Activated naive CD4-positive, alpha-beta T cell treated with anti-CD3 and anti-CD28 coated beads, Interleukin-2, amount 50 U/mL, for 24 hours (primary cell): ENCODE measurements at regions not wholly inside any gene's neighbourhood (a gene's known extent, or its start where the extent isn't known, plus 50 kb on each side); places are given as distances from the start of the nearest gene placed in this dataset.

Experiments used
- H3K27ac Mint-ChIP-seq: one replicate; pipeline ENCODE4 v1.8.0; 2021; ENCODE audit warnings: mild to moderate bottlenecking, mixed read lengths
- H3K27me3 Mint-ChIP-seq: one replicate; pipeline ENCODE4 v1.8.0; 2021; ENCODE audit warnings: mixed read lengths
- H3K36me3 Mint-ChIP-seq: one replicate; pipeline ENCODE4 v1.8.0; 2021; ENCODE audit warnings: mixed read lengths
- H3K4me1 Mint-ChIP-seq: one replicate; pipeline ENCODE4 v1.8.0; 2021; ENCODE audit warnings: mixed read lengths
- H3K4me3 Mint-ChIP-seq: one replicate; pipeline ENCODE4 v1.8.0; 2021; ENCODE audit warnings: mild to moderate bottlenecking, mixed read lengths
- H3K9me3 Mint-ChIP-seq: one replicate; pipeline ENCODE4 v1.8.0; 2021; ENCODE audit warnings: mixed read lengths

- H3K27ac Mint-ChIP-seq: no peak overlapping the region
Observed at GRCh38 chr4:22031423-22031822, 82.9 kb upstream of the KCNIP4 start.

GRCh38 chr4:22030881-22031280 lies 82.3 kb upstream of the KCNIP4 start:
- H3K27ac Mint-ChIP-seq: no peak overlapping the region
- peaks cover 2% of the 10 kb centered on the region for H3K27me3 Mint-ChIP-seq

More at GRCh38 chr4:22031423-22031822, 82.9 kb upstream of the KCNIP4 start:
- Mint-ChIP-seq H3K27me3 (peaks cover 2% of the 10 kb centered on the region), H3K4me1 (no peaks in the 10 kb centered on the region), H3K4me3 (no peak overlapping the region), H3K9me3 (peaks cover 5% of the 10 kb centered on the region), H3K36me3 (no peaks in the 10 kb centered on the region)

GRCh38 chr4:22030307-22030706 lies 81.7 kb upstream of the KCNIP4 start:
- H3K4me3 Mint-ChIP-seq: no peak overlapping the region
- no peaks in the 10 kb centered on the region for H3K36me3 Mint-ChIP-seq
- H3K4me1 Mint-ChIP-seq: no peaks in the 10 kb centered on the region
- H3K27ac Mint-ChIP-seq: no peak overlapping the region
- peaks cover 11% of the 10 kb centered on the region for H3K9me3 Mint-ChIP-seq
- peaks cover 2% of the 10 kb centered on the region for H3K27me3 Mint-ChIP-seq

More at GRCh38 chr4:22030881-22031280, 82.3 kb upstream of the KCNIP4 start:
- H3K4me3 Mint-ChIP-seq: no peak overlapping the region
- peaks cover 11% of the 10 kb centered on the region for H3K9me3 Mint-ChIP-seq
- H3K36me3 Mint-ChIP-seq: no peaks in the 10 kb centered on the region
- H3K4me1 Mint-ChIP-seq: no peaks in the 10 kb centered on the region

DNA sequence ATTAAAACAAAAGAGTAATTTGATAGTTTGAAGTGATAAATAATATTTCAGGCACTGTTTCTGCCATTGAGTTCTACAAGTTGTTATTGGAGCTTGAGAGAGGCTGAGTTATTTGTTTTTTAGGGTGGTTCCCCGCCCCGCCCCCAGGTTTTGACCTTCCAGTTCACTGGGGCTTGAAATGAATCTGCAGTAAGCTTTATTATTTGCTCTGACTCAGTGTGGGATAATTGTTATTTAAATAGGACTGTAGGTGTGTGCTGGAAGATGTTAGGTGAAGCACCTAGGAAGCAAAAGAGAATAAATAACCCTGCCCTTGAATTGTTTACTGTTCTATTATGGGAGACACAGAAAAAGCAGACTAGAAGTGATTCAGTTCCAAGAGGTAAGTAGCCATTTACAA lies 81.2 kb upstream of the KCNIP4 start:
- Mint-ChIP-seq H3K27me3 (peaks cover 2% of the 10 kb centered on the region), H3K27ac (no peak overlapping the region), H3K9me3 (peaks cover 16% of the 10 kb centered on the region), H3K4me3 (no peak overlapping the region), H3K4me1 (no peaks in the 10 kb centered on the region), H3K36me3 (no peaks in the 10 kb centered on the region)

- Mint-ChIP-seq H3K4me1 (no peaks in the 10 kb centered on the region), H3K27me3 (no peaks in the 10 kb centered on the region)
Observed at GRCh38 chr4:22021106-22021505, 72.5 kb upstream of the KCNIP4 start.

GRCh38 chr4:22020129-22020528 lies 71.6 kb upstream of the KCNIP4 start:
- no peaks in the 10 kb centered on the region for H3K36me3 Mint-ChIP-seq
- H3K4me1 Mint-ChIP-seq: no peaks in the 10 kb centered on the region
- no peak overlapping the region for H3K4me3 Mint-ChIP-seq
- no peaks in the 10 kb centered on the region for H3K27me3 Mint-ChIP-seq
- peaks cover 9% of the 10 kb centered on the region for H3K9me3 Mint-ChIP-seq
- no peak overlapping the region for H3K27ac Mint-ChIP-seq

More at GRCh38 chr4:22021106-22021505, 72.5 kb upstream of the KCNIP4 start:
- Mint-ChIP-seq H3K27ac (no peak overlapping the region), H3K4me3 (no peak overlapping the region), H3K9me3 (peaks cover 13% of the 10 kb centered on the region), H3K36me3 (no peaks in the 10 kb centered on the region)

DNA sequence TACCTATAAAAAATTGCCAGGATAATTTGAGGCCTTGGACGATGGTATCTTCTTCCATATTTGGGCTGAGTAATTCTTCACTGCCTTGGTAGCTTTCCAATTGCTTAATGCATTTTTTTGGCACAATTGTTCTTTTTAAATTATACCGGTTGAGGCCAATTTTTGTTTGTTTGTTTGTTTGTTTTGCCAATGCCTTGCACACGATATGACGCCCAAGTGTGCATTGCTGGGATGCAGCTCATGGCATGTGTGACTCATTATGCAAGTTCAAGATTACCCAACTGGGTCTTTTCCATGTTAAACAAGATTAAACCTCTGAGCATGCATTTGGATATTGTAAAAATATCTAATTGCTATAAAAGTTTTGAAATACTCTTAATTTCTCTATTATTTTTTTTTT lies 71.1 kb upstream of the KCNIP4 start:
- no peak overlapping the region for H3K27ac Mint-ChIP-seq
- no peaks in the 10 kb centered on the region for H3K27me3 Mint-ChIP-seq
- H3K4me1 Mint-ChIP-seq: no peaks in the 10 kb centered on the region
- no peak overlapping the region for H3K4me3 Mint-ChIP-seq
- H3K36me3 Mint-ChIP-seq: no peaks in the 10 kb centered on the region
- H3K9me3 Mint-ChIP-seq: peaks cover 7% of the 10 kb centered on the region

- H3K4me1 Mint-ChIP-seq: no peaks in the 10 kb centered on the region
- peaks cover 4% of the 10 kb centered on the region for H3K9me3 Mint-ChIP-seq
- no peak overlapping the region for H3K4me3 Mint-ChIP-seq
- no peaks in the 10 kb centered on the region for H3K27me3 Mint-ChIP-seq
- H3K36me3 Mint-ChIP-seq: no peaks in the 10 kb centered on the region
- H3K27ac Mint-ChIP-seq: no peak overlapping the region
Observed at GRCh38 chr4:22014222-22014741, 65.7 kb upstream of the KCNIP4 start.

- no peak overlapping the region for H3K4me3 Mint-ChIP-seq
- H3K36me3 Mint-ChIP-seq: no peaks in the 10 kb centered on the region
- H3K27me3 Mint-ChIP-seq: no peaks in the 10 kb centered on the region
- peaks cover 7% of the 10 kb centered on the region for H3K9me3 Mint-ChIP-seq
- no peaks in the 10 kb centered on the region for H3K4me1 Mint-ChIP-seq
- no peak overlapping the region for H3K27ac Mint-ChIP-seq
Observed at GRCh38 chr4:22003878-22004277, 55.3 kb upstream of the KCNIP4 start.
